GM23338 (cell line): ENCODE measurements at regions not wholly inside any gene's neighbourhood (a gene's known extent, or its start where the extent isn't known, plus 50 kb on each side); places are given as distances from the start of the nearest gene placed in this dataset.
A peak's percentile ranks its signal among the peaks of the same experiment; 100 is the strongest.

Experiments
- ATAC-seq: fragments of 200-7000 bp; cut with Tn5 transposase; 3 replicates; pipeline ENCODE4 v1.9.1; 2020
- DNase-seq: peaks from one replicate; pipeline ENCODE4 v3.0.0-alpha.2; 2015; ENCODE audit warnings: low spot score
- H2AFZ ChIP-seq: fragments of 200-600 bp; sonication (generic); 2 replicates; pipeline ENCODE4 v1.8.0; 2016; ENCODE audit warnings: antibody characterized with exemption, mild to moderate bottlenecking, moderate library complexity
- H3F3A ChIP-seq: fragments of 200-600 bp; sonication (generic); replicated peaks from 2 replicates; pipeline ENCODE4 v1.8.0; 2017; ENCODE audit warnings: antibody characterized with exemption, mixed run types, low read depth
- H3K27ac ChIP-seq: fragments of 200-600 bp; sonication (generic); 2 replicates; pipeline ENCODE4 v1.6.1; 2016; ENCODE audit warnings: low read depth
- H3K27me3 ChIP-seq: fragments of 200-600 bp; sonication (generic); 2 replicates; pipeline ENCODE4 v1.8.0; 2016; ENCODE audit warnings: mild to moderate bottlenecking, mixed run types, moderate library complexity; ENCODE audit not compliant: insufficient read depth
- H3K36me3 ChIP-seq: fragments of 200-600 bp; sonication (generic); 2 replicates; pipeline ENCODE4 v1.8.0; 2016; ENCODE audit warnings: mild to moderate bottlenecking; ENCODE audit not compliant: insufficient read depth
- H3K4me1 ChIP-seq: fragments of 200-600 bp; sonication (generic); 2 replicates; pipeline ENCODE4 v1.8.0; 2016; ENCODE audit warnings: mild to moderate bottlenecking, moderate library complexity; ENCODE audit not compliant: insufficient read depth
- H3K4me2 ChIP-seq: fragments of 200-600 bp; sonication (generic); 2 replicates; pipeline ENCODE4 v1.7.1; 2017; ENCODE audit warnings: mixed run types
- H3K4me3 ChIP-seq: fragments of 200-600 bp; sonication (generic); 2 replicates; pipeline ENCODE4 v1.6.1; 2016; ENCODE audit warnings: mixed run types
- H3K79me2 ChIP-seq: fragments of 200-600 bp; sonication (generic); replicated peaks from 2 replicates; pipeline ENCODE4 v1.8.0; 2017; ENCODE audit warnings: mild to moderate bottlenecking; ENCODE audit not compliant: insufficient read depth
- H3K9me2 ChIP-seq: fragments of 200-600 bp; sonication (generic); 2 replicates; pipeline ENCODE4 v1.8.0; 2017; ENCODE audit not compliant: insufficient read depth
- H4K20me1 ChIP-seq: fragments of 200-600 bp; sonication (generic); replicated peaks from 2 replicates; pipeline ENCODE4 v1.8.0; 2017; ENCODE audit warnings: mild to moderate bottlenecking; ENCODE audit not compliant: insufficient read depth
- H3K27ac Mint-ChIP-seq: 2 replicates; pipeline ENCODE4 v1.8.0; 2020; ENCODE audit warnings: inconsistent platforms, mild to moderate bottlenecking, moderate library complexity, mixed read lengths
- H3K27me3 Mint-ChIP-seq: 3 replicates; pipeline ENCODE4 v1.8.0; 2022; ENCODE audit warnings: low read depth, mild to moderate bottlenecking, moderate library complexity, mixed read lengths, inconsistent platforms; ENCODE audit not compliant: insufficient read depth, poor library complexity
- H3K36me3 Mint-ChIP-seq: 3 replicates; pipeline ENCODE4 v1.8.0; 2021; ENCODE audit warnings: low read depth, mild to moderate bottlenecking, inconsistent platforms, moderate library complexity, mixed read lengths
- H3K4me1 Mint-ChIP-seq: 3 replicates; pipeline ENCODE4 v1.8.0; 2020; ENCODE audit warnings: mild to moderate bottlenecking, inconsistent platforms, mixed read lengths
- H3K4me3 Mint-ChIP-seq: 3 replicates; pipeline ENCODE4 v1.8.0; 2021; ENCODE audit warnings: moderate library complexity, mild to moderate bottlenecking, inconsistent platforms, mixed read lengths
- H3K9me3 Mint-ChIP-seq: 3 replicates; pipeline ENCODE4 v1.8.0; 2020; ENCODE audit warnings: moderate library complexity, mild to moderate bottlenecking, inconsistent platforms, mixed read lengths
- CREB1 ChIP-seq: fragments of 250-450 bp; sonication (Bioruptor Pico); IDR thresholded peaks from 2 replicates; pipeline ENCODE4 v1.5.0; 2020; ENCODE audit warnings: low read depth, mild to moderate bottlenecking, moderate library complexity
- CTCF ChIP-seq, 2 experiments: fragments of 200-600 bp in 1 of 2; sonication (generic) in 1 of 2; conservative IDR thresholded peaks; 2 replicates each; pipeline versions ENCODE4 v1.5.1 to v1.6.1; 2016 to 2017; ENCODE audit warnings: antibody characterized with exemption in 2 of 2, low read depth in 2 of 2, mild to moderate bottlenecking in 2 of 2, moderate library complexity in 1 of 2
- EZH2 ChIP-seq: fragments of 200-600 bp; sonication (generic); IDR thresholded peaks from one replicate; pipeline ENCODE4 v1.8.0; 2017; ENCODE audit warnings: antibody characterized with exemption, mild to moderate bottlenecking, low read depth; ENCODE audit not compliant: unreplicated experiment
- EZH2phosphoT487 ChIP-seq: fragments of 200-600 bp; sonication (generic); IDR thresholded peaks from one replicate; pipeline ENCODE4 v1.8.1; 2018; ENCODE audit warnings: antibody characterized with exemption; ENCODE audit not compliant: unreplicated experiment
- JUNB ChIP-seq: IDR thresholded peaks from one replicate; pipeline ENCODE4 v1.6.1; 2016; ENCODE audit warnings: antibody characterized with exemption; ENCODE audit not compliant: unreplicated experiment
- NANOG ChIP-seq: IDR thresholded peaks from 2 replicates; pipeline ENCODE4 v1.6.1; 2016; ENCODE audit warnings: antibody characterized with exemption, borderline replicate concordance
- POLR2AphosphoS5 ChIP-seq: IDR thresholded peaks from 2 replicates; pipeline ENCODE4 v1.6.1; 2016; ENCODE audit warnings: antibody characterized with exemption, low read depth
- REST ChIP-seq: IDR thresholded peaks from one replicate; pipeline ENCODE4 v1.6.1; 2018; ENCODE audit warnings: antibody characterized with exemption; ENCODE audit not compliant: unreplicated experiment
- STAT1 ChIP-seq: IDR thresholded peaks from one replicate; pipeline ENCODE4 v1.6.1; 2016; ENCODE audit warnings: antibody characterized with exemption; ENCODE audit not compliant: unreplicated experiment
- ZNF114 ChIP-seq: fragments of 250-450 bp; sonication (Bioruptor Pico); IDR thresholded peaks from 2 replicates; pipeline ENCODE4 v1.5.0; 2020; ENCODE audit warnings: mild to moderate bottlenecking, moderate library complexity
- ZNF331 ChIP-seq: fragments of 250-450 bp; sonication (Bioruptor Pico); IDR thresholded peaks from 2 replicates; pipeline ENCODE4 v1.5.0; 2020; ENCODE audit warnings: low read depth, mild to moderate bottlenecking, moderate library complexity
- TF ChIP-seq, protein P1 (sequence below): IDR thresholded peaks from 2 replicates; pipeline ENCODE4 v1.6.1; 2016; ENCODE audit warnings: antibody characterized with exemption

GRCh38 chr11:122327528-122327927 lies 211.5 kb upstream of the BLID start:
- ATAC-seq = peak; percentile 49
- Histone ChIP-seq H3K27ac (no peak overlapping the region), H3K27me3 (peaks cover 6% of the 10 kb centered on the region; the same call in 1 of the 2 replicates), H3F3A (no peaks in the 10 kb centered on the region), H3K79me2 (no peaks in the 10 kb centered on the region), H3K4me3 (no peak overlapping the region), H2AFZ (no peak overlapping the region), H3K9me2 (0 out of 2 replicates have a peak, but pooled peaks cover 5% of the 10 kb centered on the region), H4K20me1 (no peaks in the 10 kb centered on the region), H3K36me3 (no peaks in the 10 kb centered on the region), H3K4me2 (peak overlapping the region; percentile 23; the same call in 1 of the 2 replicates), H3K4me1 (peaks cover 12% of the 10 kb centered on the region)
- Mint-ChIP-seq H3K4me3 (no peak overlapping the region), H3K4me1 (peaks cover 1% of the 10 kb centered on the region; the same call in 2 of the 3 replicates), H3K9me3 (no peaks in the 10 kb centered on the region), H3K27ac (no peak overlapping the region), H3K36me3 (no peaks in the 10 kb centered on the region), H3K27me3 (no peaks in the 10 kb centered on the region)
- TF ChIP-seq ZNF331 (CRISPR knock-in tag) (no peak), NANOG (peak; percentile 62), ZNF114 (CRISPR knock-in tag) (no peak), CREB1 (no peak), POLR2AphosphoS5 (no peak), JUNB (no peak), EZH2phosphoT487 (no peak)
- no peak for DNase-seq

DNA sequence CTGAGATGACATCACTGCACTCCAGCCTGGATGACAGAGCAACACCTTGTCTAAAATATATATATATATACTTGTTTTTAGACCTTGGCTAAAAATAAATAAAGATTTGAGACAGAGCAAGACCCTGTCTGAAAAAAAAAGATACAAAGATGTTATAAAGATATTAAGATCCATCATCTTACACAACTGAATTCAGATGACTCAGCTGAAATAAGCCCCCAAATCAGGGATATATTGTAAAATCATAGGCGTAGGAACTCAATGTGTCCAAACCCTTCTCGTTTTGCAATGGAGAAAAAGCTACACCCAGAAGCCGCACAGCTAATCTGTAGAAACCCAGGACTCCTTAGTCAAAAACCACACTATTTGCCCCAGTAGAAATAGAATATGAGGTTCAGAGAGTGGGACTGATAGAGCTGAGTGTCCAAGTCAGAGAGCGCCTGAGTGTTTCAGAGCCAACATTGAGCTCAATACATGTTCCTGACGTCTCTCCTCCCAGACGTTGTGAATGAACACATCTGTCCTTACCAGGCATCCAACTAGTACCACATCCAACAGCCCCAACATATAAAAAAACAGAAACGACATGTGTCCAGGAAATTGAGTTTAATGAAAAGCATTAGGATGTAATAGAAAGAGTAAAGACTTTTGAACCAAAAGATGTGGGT lies 207.9 kb upstream of the BLID start:
- Histone ChIP-seq H3K36me3 (no peaks in the 10 kb centered on the region), H3K4me1 (peaks cover 34% of the 10 kb centered on the region), H3K79me2 (no peaks in the 10 kb centered on the region), H4K20me1 (no peaks in the 10 kb centered on the region), H3K27me3 (peaks cover 6% of the 10 kb centered on the region; the same call in 1 of the 2 replicates), H3F3A (no peaks in the 10 kb centered on the region), H2AFZ (no peak overlapping the region), H3K27ac (no peak overlapping the region), H3K9me2 (no peaks in the 10 kb centered on the region), H3K4me2 (no peak overlapping the region), H3K4me3 (no peak overlapping the region)
- Mint-ChIP-seq H3K36me3 (no peaks in the 10 kb centered on the region), H3K9me3 (no peaks in the 10 kb centered on the region), H3K27me3 (no peaks in the 10 kb centered on the region), H3K4me3 (no peak overlapping the region), H3K27ac (no peak overlapping the region), H3K4me1 (peaks cover 29% of the 10 kb centered on the region)
- ATAC-seq = no peak
- DNase-seq = no peak
- no peak for TF ChIP-seq REST
- no peak for TF ChIP-seq EZH2
- TF ChIP-seq ZNF331 (CRISPR knock-in tag) = no peak
- TF ChIP-seq CTCF (conservative IDR thresholded peaks at IDR 0.05; ENCODE audit: low read depth in 2 of 2) = no peak
- TF ChIP-seq JUNB = no peak
- TF ChIP-seq, protein P1, sequence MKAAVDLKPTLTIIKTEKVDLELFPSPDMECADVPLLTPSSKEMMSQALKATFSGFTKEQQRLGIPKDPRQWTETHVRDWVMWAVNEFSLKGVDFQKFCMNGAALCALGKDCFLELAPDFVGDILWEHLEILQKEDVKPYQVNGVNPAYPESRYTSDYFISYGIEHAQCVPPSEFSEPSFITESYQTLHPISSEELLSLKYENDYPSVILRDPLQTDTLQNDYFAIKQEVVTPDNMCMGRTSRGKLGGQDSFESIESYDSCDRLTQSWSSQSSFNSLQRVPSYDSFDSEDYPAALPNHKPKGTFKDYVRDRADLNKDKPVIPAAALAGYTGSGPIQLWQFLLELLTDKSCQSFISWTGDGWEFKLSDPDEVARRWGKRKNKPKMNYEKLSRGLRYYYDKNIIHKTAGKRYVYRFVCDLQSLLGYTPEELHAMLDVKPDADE = no peak
- no peak for TF ChIP-seq STAT1
